Heart right ventricle (tissue), 16 donors: ENCODE measurements at regions not wholly inside any gene's neighbourhood (a gene's known extent, or its start where the extent isn't known, plus 50 kb on each side); places are given as distances from the start of the nearest gene placed in this dataset.

Experiments used
- ATAC-seq, 8 donors: fragments of 200-7000 bp; cut with Tn5 transposase; one replicate each; pipeline ENCODE4 v1.9.1; 2020; ENCODE audit warnings: mild to moderate bottlenecking in 8 of 8, moderate library complexity in 8 of 8, moderate number of reproducible peaks in 1 of 8
- DNase-seq, 2 donors: peaks; one replicate each; pipeline ENCODE4 v3.0.0-alpha.2; 2020
- H3K27ac ChIP-seq, 10 donors: fragments of 200-600 bp; sonication (generic) in 2 of 10; one replicate each; pipeline versions ENCODE4 v1.5.0 to v1.8.0; 2020 to 2022; ENCODE audit warnings: mild to moderate bottlenecking in 3 of 10
- H3K27me3 ChIP-seq, 7 donors: fragments of 200-600 bp; one replicate each; pipeline ENCODE4 v1.8.0; 2021 to 2022; ENCODE audit warnings: mild to moderate bottlenecking in 2 of 7
- H3K36me3 ChIP-seq, 9 donors: fragments of 200-600 bp; sonication (generic) in 1 of 9; one replicate each; pipeline versions ENCODE4 v1.5.0 to v1.8.0; 2020 to 2022; ENCODE audit warnings: mild to moderate bottlenecking in 2 of 9
- H3K4me1 ChIP-seq, 9 donors: fragments of 200-600 bp; sonication (generic) in 1 of 9; one replicate each; pipeline versions ENCODE4 v1.5.0 to v1.8.0; 2020 to 2022; ENCODE audit warnings: mild to moderate bottlenecking in 4 of 9
- H3K4me3 ChIP-seq, 10 donors: fragments of 200-600 bp; sonication (generic) in 2 of 10; one replicate each; pipeline versions ENCODE4 v1.5.0 to v1.8.0; 2020 to 2022; ENCODE audit warnings: mild to moderate bottlenecking in 7 of 10, moderate library complexity in 2 of 10
- H3K9me3 ChIP-seq, 11 donors: fragments of 200-600 bp in 10 of 11; sonication (generic) in 2 of 11; one replicate each; pipeline versions ENCODE4 v1.5.0 to v1.8.0; 2013 to 2022; ENCODE audit warnings: mild to moderate bottlenecking in 2 of 11, control low read depth in 1 of 11, moderate library complexity in 1 of 11
- WGBS, 2 donors: extraction: QIAGEN DNeasy Blood & Tissue Kit; methylation state at CpG; one replicate each; pipeline ENCODE4 v1.1.7; 2013; ENCODE audit warnings: inconsistent platforms in 1 of 2; 5-methylcytosine and 5-hydroxymethylcytosine counted together
- intact Hi-C, 10 donors: fragments of 100-400 bp; cut with DNase I; formaldehyde crosslinking; loops; one replicate each; pipeline versions ENCODE4 v1.11.1 to v1.14.2; 2022
- TF ChIP-seq, protein P1 (sequence below), 9 donors: fragments of 200-600 bp; sonication (generic) in 2 of 9; IDR thresholded peaks; one replicate each; pipeline versions ENCODE4 v1.5.0 to v1.8.0; 2021 to 2022; ENCODE audit warnings: antibody characterized with exemption in 9 of 9, mild to moderate bottlenecking in 5 of 9, moderate library complexity in 1 of 9
- donor health status: Arrhythmogenic right ventricular cardiomyopathy.
- donor health status: ischemic (EF 13 %, LVEDD 7.1; RV severe dilation, severe dysfunction).
- donor health status: healthy with polysubstance abuse.
- donor health status: DM: no; HTN: yes; CAD: no.
- donor health status: DM: no; HTN: no; CAD: no.
- donor health status: ischemic (EF 25% LVEDD 6.9; RV normal size, moderate dysfunction).
- donor health status: ischemic (EF 25% LVEDD 5.7; RV mildly dilated, moderate dysfunction).
- donor health status: healthy.
- donor health status: DM: yes; HTN: yes; CAD: no.
- donor health status: Ischemic cardiomyopathy.
- donor health status: ischemic (EF 35%, LVEDD 5.7; RV mildly dilated, moderate dysfunction).
- donor health status: nonischemic (EF 11% LVEDD 7.7; RV severe dilation, severe dysfunction).
- donor health status: DM: yes; HTN: yes; CAD: no.
- donor health status: PGD.
- donor health status: ischemic (EF 29% LVEDD 5.4; RV normal size, mild dysfunction).
- donor health status: nonischemic (EF 23%, LVEDD 6.1; RV moderate dilation, normal function).

DNA sequence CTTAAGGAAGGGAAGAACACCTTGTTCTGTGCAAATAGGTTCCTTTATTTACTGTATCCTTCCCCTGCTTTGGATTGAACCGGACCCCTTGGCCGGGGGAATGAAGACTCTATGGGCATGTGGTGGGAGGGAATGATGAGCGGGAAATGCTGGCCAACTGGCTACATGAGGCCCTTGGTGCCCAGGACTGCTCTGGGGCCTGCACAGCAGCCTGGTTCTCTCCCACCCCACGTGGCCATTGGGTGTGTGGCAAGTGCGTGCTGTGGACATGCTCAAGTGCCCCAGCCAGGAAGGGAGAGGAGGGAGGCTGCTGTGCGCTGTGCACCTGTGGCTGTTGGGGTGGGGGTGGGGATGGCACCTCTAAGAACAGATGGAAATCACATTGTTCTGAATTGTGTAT lies 917.0 kb upstream of the GHITM start:
- H3K4me3 ChIP-seq = no peak overlapping the region
- no peaks in the 10 kb centered on the region for H3K9me3 ChIP-seq
- H3K36me3 ChIP-seq = no peaks in the 10 kb centered on the region
- no peak for DNase-seq
- no peak overlapping the region for H3K27ac ChIP-seq
- H3K27me3 ChIP-seq = no peaks in the 10 kb centered on the region
- ATAC-seq = no peak
- 87 to 95% methylated on average over 6 of the region's 6 CpGs for WGBS, 2 donors
- TF ChIP-seq, protein P1, sequence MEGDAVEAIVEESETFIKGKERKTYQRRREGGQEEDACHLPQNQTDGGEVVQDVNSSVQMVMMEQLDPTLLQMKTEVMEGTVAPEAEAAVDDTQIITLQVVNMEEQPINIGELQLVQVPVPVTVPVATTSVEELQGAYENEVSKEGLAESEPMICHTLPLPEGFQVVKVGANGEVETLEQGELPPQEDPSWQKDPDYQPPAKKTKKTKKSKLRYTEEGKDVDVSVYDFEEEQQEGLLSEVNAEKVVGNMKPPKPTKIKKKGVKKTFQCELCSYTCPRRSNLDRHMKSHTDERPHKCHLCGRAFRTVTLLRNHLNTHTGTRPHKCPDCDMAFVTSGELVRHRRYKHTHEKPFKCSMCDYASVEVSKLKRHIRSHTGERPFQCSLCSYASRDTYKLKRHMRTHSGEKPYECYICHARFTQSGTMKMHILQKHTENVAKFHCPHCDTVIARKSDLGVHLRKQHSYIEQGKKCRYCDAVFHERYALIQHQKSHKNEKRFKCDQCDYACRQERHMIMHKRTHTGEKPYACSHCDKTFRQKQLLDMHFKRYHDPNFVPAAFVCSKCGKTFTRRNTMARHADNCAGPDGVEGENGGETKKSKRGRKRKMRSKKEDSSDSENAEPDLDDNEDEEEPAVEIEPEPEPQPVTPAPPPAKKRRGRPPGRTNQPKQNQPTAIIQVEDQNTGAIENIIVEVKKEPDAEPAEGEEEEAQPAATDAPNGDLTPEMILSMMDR (IDR thresholded peaks at IDR 0.05) = no peak
- H3K4me1 ChIP-seq = no peaks in the 10 kb centered on the region
- intact Hi-C loops = no loop called here

DNA sequence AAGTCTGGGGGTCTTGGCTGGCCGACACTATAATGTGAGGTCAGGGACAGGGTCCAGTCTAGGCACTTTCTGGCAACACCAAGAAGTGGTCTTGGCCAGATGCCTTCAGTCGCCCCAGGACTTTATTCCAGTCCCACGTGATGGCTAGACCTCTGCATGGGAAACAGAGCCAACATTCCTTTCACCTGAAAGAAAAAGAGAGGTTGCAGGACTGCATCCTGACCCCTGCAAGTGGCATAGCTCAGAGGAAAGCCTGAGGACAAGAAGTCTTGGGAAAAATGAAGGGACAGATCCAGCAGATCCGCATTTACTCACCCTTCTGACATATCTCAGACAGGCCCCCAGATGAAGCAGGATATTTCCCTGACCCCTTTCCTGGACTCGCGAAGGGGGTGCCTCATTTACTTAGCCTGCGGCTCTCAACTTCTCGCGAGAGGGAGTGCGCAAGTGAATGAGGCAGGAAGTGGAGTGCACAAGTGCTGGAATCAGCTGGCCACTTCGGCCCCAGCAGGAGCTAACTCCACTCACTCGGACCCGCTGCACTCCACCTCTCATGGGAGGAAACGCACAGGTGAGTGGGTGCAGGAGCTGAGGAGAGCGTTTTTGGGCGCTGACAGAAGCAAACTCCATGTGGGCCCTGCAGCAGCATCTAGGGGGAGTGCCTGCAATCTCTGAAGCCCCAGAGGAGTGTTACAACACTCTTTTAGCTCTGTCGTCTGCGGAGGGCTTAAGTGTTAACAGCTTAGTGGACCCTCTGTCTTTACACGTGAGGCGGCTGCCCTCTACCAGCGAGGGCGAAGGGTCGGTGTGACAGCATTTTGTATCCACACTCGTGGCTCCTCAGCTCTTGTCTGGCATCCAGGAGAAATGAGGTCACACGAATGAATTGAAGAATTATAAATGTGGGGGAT lies 916.2 kb upstream of the GHITM start:
- 74 to 76% methylated on average over 25 of the region's 25 CpGs for WGBS, 2 donors
- intact Hi-C loops = no loop called here
- ATAC-seq (no peak), DNase-seq (no peak)
- H3K9me3 ChIP-seq = no peaks in the 10 kb centered on the region
- TF ChIP-seq, protein P1 (IDR thresholded peaks at IDR 0.05) = no peak
- no peaks in the 10 kb centered on the region for H3K4me1 ChIP-seq
- H3K36me3 ChIP-seq = no peaks in the 10 kb centered on the region
- no peaks in the 10 kb centered on the region for H3K27me3 ChIP-seq
- H3K27ac ChIP-seq = no peak overlapping the region
- H3K4me3 ChIP-seq = no peak overlapping the region

DNA sequence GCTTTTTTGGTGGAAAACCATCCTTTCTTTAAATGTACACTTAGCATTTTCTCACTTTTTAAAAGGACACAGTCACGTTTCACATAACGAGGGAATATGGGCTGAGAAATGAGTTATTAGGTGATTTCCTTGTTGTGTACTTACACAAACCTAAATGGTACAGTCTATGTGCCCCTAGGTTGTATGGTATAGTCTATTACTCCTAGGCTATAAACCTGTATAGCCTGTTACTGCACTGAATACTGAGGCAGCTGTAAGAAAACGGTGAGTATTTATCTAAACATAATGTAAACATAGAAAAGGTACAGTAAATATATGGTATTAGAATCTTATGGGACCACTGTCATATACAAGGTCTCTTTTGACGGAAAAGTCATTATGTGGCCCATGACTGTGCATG lies 913.5 kb upstream of the GHITM start:
- intact Hi-C loops = no loop called here
- TF ChIP-seq, protein P1 (IDR thresholded peaks at IDR 0.05) = no peak
- H3K9me3 ChIP-seq = no peaks in the 10 kb centered on the region
- no peak for ATAC-seq
- H3K27me3 ChIP-seq = no peaks in the 10 kb centered on the region
- H3K36me3 ChIP-seq = no peaks in the 10 kb centered on the region
- H3K4me3 ChIP-seq = no peak overlapping the region
- no peaks in the 10 kb centered on the region for H3K4me1 ChIP-seq
- DNase-seq = no peak
- no peak overlapping the region for H3K27ac ChIP-seq
- WGBS, 2 donors = 86 to 87% methylated on average over 4 of the region's 4 CpGs

DNA sequence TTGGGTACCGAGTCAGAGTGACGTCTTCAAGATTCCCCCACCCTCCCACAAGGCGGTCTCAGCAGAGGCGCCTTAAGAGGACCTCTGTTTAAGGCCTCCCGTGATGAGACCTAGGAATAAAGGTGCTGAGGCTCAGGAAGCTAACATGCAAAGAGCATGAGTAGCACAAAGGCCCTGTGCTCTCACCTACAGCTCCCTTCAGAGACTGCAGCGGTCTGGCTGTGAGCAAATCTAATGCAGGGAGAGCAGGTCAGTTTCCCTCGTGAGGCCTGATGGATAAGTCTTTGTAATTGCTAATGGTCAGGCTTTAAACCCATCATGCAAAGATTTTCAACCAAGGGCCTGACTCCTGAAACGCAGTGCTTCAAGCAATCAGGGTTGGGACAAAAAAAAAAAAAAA lies 909.3 kb upstream of the GHITM start:
- Histone ChIP-seq H3K27me3 (no peaks in the 10 kb centered on the region), H3K9me3 (no peaks in the 10 kb centered on the region), H3K36me3 (no peaks in the 10 kb centered on the region), H3K4me1 (no peaks in the 10 kb centered on the region), H3K27ac (no peak overlapping the region), H3K4me3 (no peak overlapping the region)
- no peak for ATAC-seq
- DNase-seq = no peak
- intact Hi-C loops = no loop called here
- TF ChIP-seq, protein P1 (IDR thresholded peaks at IDR 0.05) = no peak
- WGBS, 2 donors = 86 to 89% methylated on average over 8 of the region's 8 CpGs
